Smooth muscle cell (in vitro differentiated cells): ENCODE measurements at regions not wholly inside any gene's neighbourhood (a gene's known extent, or its start where the extent isn't known, plus 50 kb on each side); places are given as distances from the start of the nearest gene placed in this dataset.

Experiments
- DNase-seq: peaks from one replicate; lab custom pipeline; 2025; ENCODE audit not compliant: unreplicated experiment; lab: John Stamatoyannopoulos, UW
- H2AFZ ChIP-seq: fragments of 200-600 bp; sonication (generic); 2 replicates; pipeline ENCODE4 v1.6.0; 2016; ENCODE audit warnings: antibody characterized with exemption, low read depth, mild to moderate bottlenecking
- H3F3A ChIP-seq: fragments of 200-600 bp; sonication (generic); 2 replicates; pipeline ENCODE4 v1.6.0; 2017; ENCODE audit warnings: antibody characterized with exemption, low read depth
- H3K27ac ChIP-seq: fragments of 200-600 bp; sonication (generic); 2 replicates; pipeline ENCODE4 v1.5.1; 2016; ENCODE audit warnings: low read depth, mild to moderate bottlenecking
- H3K27me3 ChIP-seq: fragments of 200-600 bp; sonication (generic); 2 replicates; pipeline ENCODE4 v1.6.1; 2016; ENCODE audit warnings: low read depth, mild to moderate bottlenecking
- H3K36me3 ChIP-seq: fragments of 200-600 bp; sonication (generic); 2 replicates; pipeline ENCODE4 v1.5.1; 2016; ENCODE audit warnings: low read depth
- H3K4me1 ChIP-seq: fragments of 200-600 bp; sonication (generic); 2 replicates; pipeline ENCODE4 v1.5.1; 2016; ENCODE audit warnings: low read depth
- H3K4me2 ChIP-seq: fragments of 200-600 bp; sonication (generic); 2 replicates; pipeline ENCODE4 v1.6.0; 2016; ENCODE audit warnings: mild to moderate bottlenecking
- H3K4me3 ChIP-seq: fragments of 200-600 bp; sonication (generic); 2 replicates; pipeline ENCODE4 v1.5.1; 2016; ENCODE audit warnings: mild to moderate bottlenecking
- H3K79me2 ChIP-seq: fragments of 200-600 bp; sonication (generic); 2 replicates; pipeline ENCODE4 v1.6.0; 2016; ENCODE audit warnings: low read depth, mild to moderate bottlenecking
- H3K9ac ChIP-seq: fragments of 200-600 bp; sonication (generic); 2 replicates; pipeline ENCODE4 v1.6.0; 2016; ENCODE audit warnings: low read depth
- H3K9me3 ChIP-seq: fragments of 200-600 bp; sonication (generic); replicated peaks from 2 replicates; pipeline ENCODE4 v1.5.1; 2016; ENCODE audit warnings: low read depth
- H4K20me1 ChIP-seq: fragments of 200-600 bp; sonication (generic); 2 replicates; pipeline ENCODE4 v1.6.0; 2016; ENCODE audit warnings: low read depth
- CTCF ChIP-seq: fragments of 200-600 bp; sonication (generic); IDR thresholded peaks from 2 replicates; pipeline ENCODE4 v1.5.1; 2017; ENCODE audit warnings: borderline replicate concordance, mild to moderate bottlenecking, antibody characterized with exemption; ENCODE audit not compliant: insufficient read depth, poor library complexity, severe bottlenecking
- WGBS: methylation state at CpG from one replicate; pipeline ENCODE4 v1.1.7; 2016; ENCODE audit warnings: low lambda C conversion rate; 5-methylcytosine and 5-hydroxymethylcytosine counted together

- TF ChIP-seq CTCF, result no peak
- Histone ChIP-seq H3K27me3 (no peaks in the 10 kb centered on the region), H3K9me3 (no peaks in the 10 kb centered on the region), H3K4me1 (peaks cover 28% of the 10 kb centered on the region), H3K79me2 (no peaks in the 10 kb centered on the region), H3K9ac (peak overlapping the region; percentile 23), H3F3A (peaks cover 21% of the 10 kb centered on the region), H2AFZ (no peak overlapping the region), H3K27ac (peak overlapping the region; percentile 77), H4K20me1 (no peaks in the 10 kb centered on the region), H3K4me3 (no peak overlapping the region), H3K4me2 (no peak overlapping the region), H3K36me3 (no peaks in the 10 kb centered on the region)
- DNase-seq, result no peak
- 22% methylated on average over 5 of the region's 5 CpGs for WGBS
These were observed 108.2 kb downstream of the CDC7 start for GRCh38 chr1:91608876-91609275.

- Histone ChIP-seq H3K36me3 (no peaks in the 10 kb centered on the region), H3K27me3 (no peaks in the 10 kb centered on the region), H3K79me2 (no peaks in the 10 kb centered on the region), H3K4me2 (no peak overlapping the region), H2AFZ (no peak overlapping the region), H4K20me1 (no peaks in the 10 kb centered on the region), H3K9me3 (no peaks in the 10 kb centered on the region), H3K4me1 (peaks cover 33% of the 10 kb centered on the region), H3K9ac (peak overlapping the region; percentile 23), H3K4me3 (no peak overlapping the region), H3F3A (peaks cover 21% of the 10 kb centered on the region), H3K27ac (peak overlapping the region; percentile 77)
- no peak for TF ChIP-seq CTCF
- 47% methylated on average over 5 of the region's 5 CpGs for WGBS
- DNase-seq, result no peak
These were observed 108.9 kb downstream of the CDC7 start for GRCh38 chr1:91609551-91609950.

- Histone ChIP-seq H3K9me3 (no peaks in the 10 kb centered on the region), H4K20me1 (no peaks in the 10 kb centered on the region), H2AFZ (no peak overlapping the region), H3K4me1 (peaks cover 33% of the 10 kb centered on the region), H3K9ac (no peak overlapping the region), H3K79me2 (no peaks in the 10 kb centered on the region), H3K36me3 (no peaks in the 10 kb centered on the region), H3K4me3 (no peak overlapping the region), H3K4me2 (peak overlapping the region; percentile 76), H3K27me3 (no peaks in the 10 kb centered on the region), H3F3A (peaks cover 21% of the 10 kb centered on the region), H3K27ac (peak overlapping the region; percentile 77)
- 55% methylated on average over 2 of the region's 2 CpGs for WGBS
- DNase-seq, result no peak
- no peak for TF ChIP-seq CTCF
These were observed 109.5 kb downstream of the CDC7 start for GRCh38 chr1:91610102-91610501.

- 45% methylated on average over 6 of the region's 6 CpGs for WGBS
- peaks cover 33% of the 10 kb centered on the region for H3K4me1 ChIP-seq
- peaks cover 21% of the 10 kb centered on the region for H3F3A ChIP-seq
- TF ChIP-seq CTCF, result no peak
- no peaks in the 10 kb centered on the region for H3K9me3 ChIP-seq
- H3K4me3 ChIP-seq, result no peak overlapping the region
- H2AFZ ChIP-seq, result no peak overlapping the region
- H3K27me3 ChIP-seq, result no peaks in the 10 kb centered on the region
- H3K27ac ChIP-seq, result peak overlapping the region; percentile 77
- no peaks in the 10 kb centered on the region for H4K20me1 ChIP-seq
- H3K36me3 ChIP-seq, result no peaks in the 10 kb centered on the region
- H3K79me2 ChIP-seq, result no peaks in the 10 kb centered on the region
- DNase-seq, result no peak
- no peak overlapping the region for H3K9ac ChIP-seq
- H3K4me2 ChIP-seq, result peak overlapping the region; percentile 76
These were observed 110.1 kb downstream of the CDC7 start for GRCh38 chr1:91610789-91611188.
